ENCODE measurements at regions not wholly inside any gene's neighbourhood (a gene's known extent, or its start where the extent isn't known, plus 50 kb on each side); places are given as distances from the start of the nearest gene placed in this dataset.

DNA sequence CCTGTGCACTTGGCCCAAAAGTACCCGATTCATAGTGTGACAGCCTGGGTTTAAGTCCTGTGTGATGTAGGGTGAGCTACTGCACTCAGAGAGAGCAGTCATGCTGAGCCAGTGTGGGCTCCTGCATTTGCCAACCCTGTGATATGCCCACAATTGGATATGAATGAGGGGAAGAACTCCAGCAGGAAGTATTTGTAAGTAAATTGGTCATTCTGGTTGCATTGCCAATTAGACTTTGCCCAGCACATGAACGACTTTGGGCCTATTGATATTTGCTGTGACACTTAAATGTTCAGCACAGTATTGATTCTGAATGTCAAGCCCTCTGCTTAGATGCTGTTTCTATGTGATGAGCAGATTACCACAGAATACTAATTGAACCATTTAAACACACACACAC is 570.9 kb downstream of the PIK3C3 start:
- TF ChIP-seq, protein P1, sequence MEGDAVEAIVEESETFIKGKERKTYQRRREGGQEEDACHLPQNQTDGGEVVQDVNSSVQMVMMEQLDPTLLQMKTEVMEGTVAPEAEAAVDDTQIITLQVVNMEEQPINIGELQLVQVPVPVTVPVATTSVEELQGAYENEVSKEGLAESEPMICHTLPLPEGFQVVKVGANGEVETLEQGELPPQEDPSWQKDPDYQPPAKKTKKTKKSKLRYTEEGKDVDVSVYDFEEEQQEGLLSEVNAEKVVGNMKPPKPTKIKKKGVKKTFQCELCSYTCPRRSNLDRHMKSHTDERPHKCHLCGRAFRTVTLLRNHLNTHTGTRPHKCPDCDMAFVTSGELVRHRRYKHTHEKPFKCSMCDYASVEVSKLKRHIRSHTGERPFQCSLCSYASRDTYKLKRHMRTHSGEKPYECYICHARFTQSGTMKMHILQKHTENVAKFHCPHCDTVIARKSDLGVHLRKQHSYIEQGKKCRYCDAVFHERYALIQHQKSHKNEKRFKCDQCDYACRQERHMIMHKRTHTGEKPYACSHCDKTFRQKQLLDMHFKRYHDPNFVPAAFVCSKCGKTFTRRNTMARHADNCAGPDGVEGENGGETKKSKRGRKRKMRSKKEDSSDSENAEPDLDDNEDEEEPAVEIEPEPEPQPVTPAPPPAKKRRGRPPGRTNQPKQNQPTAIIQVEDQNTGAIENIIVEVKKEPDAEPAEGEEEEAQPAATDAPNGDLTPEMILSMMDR (IDR thresholded peaks at IDR 0.05) = no peak
- no peak for TF ChIP-seq POLR2A (IDR thresholded peaks at IDR 0.05)

Data from tibial nerve (tissue), 3 donors.